OCI-LY7 (cell line): ENCODE measurements at regions not wholly inside any gene's neighbourhood (a gene's known extent, or its start where the extent isn't known, plus 50 kb on each side); places are given as distances from the start of the nearest gene placed in this dataset.
"Not testable (repeated sequence)": the region's sequence is repeated elsewhere in the genome, so short reads cannot be mapped to it uniquely, and the experiment has no call there.

Experiments used
- BruUV-seq: library from RNA; stranded (reverse); fragments of 400-500 nt; replicated peaks from 2 replicates; lab custom pipeline; 2021; lab: Mats Ljungman, UMichigan
- CTCF ChIA-PET: fragments of 300-600 bp; sonication (Branson Sonifier 250); formaldehyde crosslinking; loops from one replicate; lab custom pipeline; 2022; ENCODE audit warnings: antibody characterized with exemption; ENCODE audit not compliant: unreplicated experiment; lab: Charles Lee
- POLR2A ChIA-PET: fragments of 300-600 bp; sonication (Branson Sonifier 250); formaldehyde crosslinking; loops from one replicate; lab custom pipeline; 2022; ENCODE audit warnings: antibody characterized with exemption; lab: Charles Lee
- DNase-seq: peaks from one replicate; pipeline ENCODE4 v3.0.0-alpha.2; 2015; ENCODE audit warnings: low spot score
- H2AFZ ChIP-seq: fragments of 200-600 bp; sonication (generic), shearing (Covaris generic); 2 replicates; pipeline ENCODE4 v1.6.1; 2014; ENCODE audit warnings: mild to moderate bottlenecking, antibody characterized with exemption, low read length, moderate library complexity
- H3K27ac ChIP-seq: fragments of 200-600 bp; sonication (generic); 2 replicates; pipeline ENCODE4 v1.5.1; 2014; ENCODE audit warnings: mixed run types, low read depth, mild to moderate bottlenecking, moderate library complexity, low read length, inconsistent platforms; ENCODE audit not compliant: poor library complexity, severe bottlenecking
- H3K36me3 ChIP-seq: fragments of 200-600 bp; sonication (generic); 2 replicates; pipeline ENCODE4 v1.6.1; 2014; ENCODE audit warnings: mild to moderate bottlenecking, antibody characterized with exemption, low read length, moderate library complexity, mixed read lengths; ENCODE audit not compliant: insufficient read depth
- H3K4me1 ChIP-seq: fragments of 200-600 bp; sonication (generic); 2 replicates; pipeline ENCODE4 v1.5.1; 2014; ENCODE audit warnings: mild to moderate bottlenecking, low read length; ENCODE audit not compliant: insufficient read depth, poor library complexity, severe bottlenecking
- H3K4me2 ChIP-seq: fragments of 200-600 bp; sonication (generic); 2 replicates; pipeline ENCODE4 v1.6.1; 2014; ENCODE audit warnings: mild to moderate bottlenecking, low read length
- H3K4me3 ChIP-seq: fragments of 200-600 bp; sonication (generic); 2 replicates; pipeline ENCODE4 v1.5.1; 2014; ENCODE audit warnings: mild to moderate bottlenecking, low read depth, low read length; ENCODE audit not compliant: poor library complexity, severe bottlenecking
- H3K79me2 ChIP-seq: fragments of 200-600 bp; sonication (generic); 2 replicates; pipeline ENCODE4 v1.6.1; 2016; ENCODE audit warnings: low read depth, mild to moderate bottlenecking, low read length, moderate library complexity, mixed read lengths; ENCODE audit not compliant: insufficient read depth
- H3K9me2 ChIP-seq: fragments of 200-600 bp; sonication (generic); 2 replicates; pipeline ENCODE4 v1.6.1; 2016; ENCODE audit warnings: mild to moderate bottlenecking, low read length, mixed read lengths; ENCODE audit not compliant: insufficient read depth
- H3K9me3 ChIP-seq: fragments of 200-600 bp; sonication (generic); 2 replicates; pipeline ENCODE4 v1.6.1; 2014; ENCODE audit warnings: mild to moderate bottlenecking, mixed run types, low read length, mixed read lengths
- H4K20me1 ChIP-seq: fragments of 200-600 bp; sonication (generic); 2 replicates; pipeline ENCODE4 v1.6.1; 2014; ENCODE audit warnings: mild to moderate bottlenecking, antibody characterized with exemption, low read length, moderate library complexity, mixed read lengths; ENCODE audit not compliant: insufficient read depth
- CTCF ChIP-seq: fragments of 200-600 bp; sonication (generic); conservative IDR thresholded peaks from 2 replicates; pipeline ENCODE4 v1.5.1; 2014; ENCODE audit warnings: mild to moderate bottlenecking, antibody characterized with exemption, low read length, moderate library complexity, mixed read lengths
- EZH2phosphoT487 ChIP-seq: fragments of 200-600 bp; sonication (generic); IDR thresholded peaks from 2 replicates; pipeline ENCODE4 v1.6.1; 2018; ENCODE audit warnings: low read depth, borderline replicate concordance, mild to moderate bottlenecking, mixed run types, antibody characterized with exemption, low read length, moderate library complexity, mixed read lengths
- intact Hi-C: fragments of 100-400 bp; cut with micrococcal nuclease; formaldehyde crosslinking; loops from one replicate; pipeline ENCODE4 v1.10.0; 2022; ENCODE audit not compliant: unreplicated experiment

- DNase-seq, result no peak
- Histone ChIP-seq H3K27ac (no peak overlapping the region), H3K9me2 (no peaks in the 10 kb centered on the region), H3K9me3 (no peaks in the 10 kb centered on the region), H3K79me2 (no peaks in the 10 kb centered on the region), H3K36me3 (no peaks in the 10 kb centered on the region), H3K4me1 (no peaks in the 10 kb centered on the region), H2AFZ (no peak overlapping the region), H4K20me1 (no peaks in the 10 kb centered on the region), H3K4me3 (no peak overlapping the region), H3K4me2 (no peak overlapping the region)
- POLR2A ChIA-PET, result no interaction called here
- CTCF ChIA-PET, result no interaction called here
- no TSS peak for BruUV-seq
- intact Hi-C loops, result no loop called here
- no peak for TF ChIP-seq EZH2phosphoT487
- no peak for TF ChIP-seq CTCF
Observed at GRCh38 chr18:29726646-29727045, 1315.9 kb downstream of the DSC3 start.

GRCh38 chr18:29723486-29723885 is 1319.1 kb downstream of the DSC3 start:
- intact Hi-C loops, H3K27ac ChIP-seq, H2AFZ ChIP-seq, DNase-seq, H3K79me2 ChIP-seq, POLR2A ChIA-PET, H3K9me3 ChIP-seq, H3K36me3 ChIP-seq, BruUV-seq, CTCF ChIA-PET, H3K9me2 ChIP-seq, H3K4me1 ChIP-seq, H3K4me2 ChIP-seq, H4K20me1 ChIP-seq, H3K4me3 ChIP-seq: not testable (repeated sequence)

DNA sequence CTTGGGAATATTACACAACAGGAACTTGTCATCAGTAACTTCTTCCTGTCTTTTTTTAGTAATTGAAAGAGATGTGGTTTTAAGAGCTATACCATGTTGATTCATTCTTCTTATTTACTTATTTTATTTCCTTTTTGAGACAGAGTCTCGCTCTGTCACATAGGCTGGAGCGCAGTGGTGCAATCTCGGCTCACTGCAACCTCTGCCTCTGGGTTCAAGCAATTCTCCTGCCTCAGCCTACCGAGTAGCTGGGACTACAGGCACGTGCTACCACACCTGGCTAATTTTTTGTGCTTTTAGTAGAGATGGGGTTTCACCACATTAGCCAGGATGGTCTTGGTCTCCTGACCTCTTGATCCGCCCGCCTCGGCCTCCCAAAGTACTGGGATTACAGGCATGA is 1326.6 kb downstream of the DSC3 start:
- H4K20me1 ChIP-seq, H3K9me2 ChIP-seq, DNase-seq, H3K27ac ChIP-seq, H3K4me1 ChIP-seq, BruUV-seq, H3K9me3 ChIP-seq, POLR2A ChIA-PET, CTCF ChIA-PET, H3K4me2 ChIP-seq, H3K36me3 ChIP-seq, H3K4me3 ChIP-seq, H2AFZ ChIP-seq, H3K79me2 ChIP-seq, intact Hi-C loops: not testable (repeated sequence)

DNA sequence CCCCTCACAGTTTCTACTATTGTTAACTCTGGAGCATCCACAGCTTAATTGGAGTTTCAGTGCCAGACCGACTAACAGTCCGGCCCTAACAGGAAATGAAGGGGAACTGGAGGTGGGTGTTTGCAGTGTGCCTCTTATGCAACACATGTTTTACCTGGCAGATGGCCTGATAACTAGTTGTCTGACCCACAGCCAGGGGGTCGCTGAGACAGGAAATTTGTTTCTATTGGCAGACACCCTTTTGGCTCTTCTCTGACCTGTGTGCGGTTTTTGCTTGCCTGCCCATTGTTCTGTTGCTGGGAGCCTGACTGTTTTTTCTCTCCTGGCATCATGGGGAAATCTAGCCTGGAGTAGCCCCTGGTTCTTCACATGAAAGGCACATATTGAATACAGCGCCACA is 1329.8 kb downstream of the DSC3 start:
- no peak overlapping the region for H2AFZ ChIP-seq
- intact Hi-C loops, result no loop called here
- DNase-seq, result no peak
- no peaks in the 10 kb centered on the region for H3K36me3 ChIP-seq
- H3K4me2 ChIP-seq, result no peak overlapping the region
- H3K4me1 ChIP-seq, result no peaks in the 10 kb centered on the region
- H3K4me3 ChIP-seq, result no peak overlapping the region
- no peaks in the 10 kb centered on the region for H3K9me2 ChIP-seq
- no peaks in the 10 kb centered on the region for H3K9me3 ChIP-seq
- H3K27ac ChIP-seq, result no peak overlapping the region
- no TSS peak for BruUV-seq
- POLR2A ChIA-PET, result no interaction called here
- H3K79me2 ChIP-seq, result no peaks in the 10 kb centered on the region
- TF ChIP-seq CTCF (no peak), EZH2phosphoT487 (no peak)
- CTCF ChIA-PET, result no interaction called here
- H4K20me1 ChIP-seq, result no peaks in the 10 kb centered on the region
